ENCODE measurements at regions not wholly inside any gene's neighbourhood (a gene's known extent, or its start where the extent isn't known, plus 50 kb on each side); places are given as distances from the start of the nearest gene placed in this dataset.

GRCh38 chr12:71236133-71236660, 78.4 kb upstream of the TSPAN8 start:
- peak; percentile 90 for ATAC-seq
- in situ Hi-C loops (cut with MboI) (no loop called here), intact Hi-C loops (cut with micrococcal nuclease) (loop anchor here (5.0 kb wide), 1 partner anchor 61 kb away; no protein-coding TSS in a partner anchor)
- ChIA-PET CTCF (ENCODE audit: low intra/inter-chr PET ratio) (no interaction called here), POLR2A (interaction anchor here (0.6 to 1.0 kb wide), 5 partner anchors 9 to 558 kb away, joined by 3 to 6 read pairs (median 3); no protein-coding TSS in a partner anchor)
- peak overlapping the region in 1 of 2 experiments; percentile 27; a peak in 2 of 4 replicates for H3K9ac ChIP-seq (ENCODE audit: insufficient read depth in 1 of 2, low read depth in 2 of 2, low read length in 2 of 2)
- DNase-seq (ENCODE audit: extremely low read depth in 1 of 4, low spot score in 3 of 4): peak; percentile 77 to 91 (median 82)
- no TSS peak for BruUV-seq (replicated peaks)
- no peaks in the 10 kb centered on the region for H3K36me3 ChIP-seq (ENCODE audit: control insufficient read depth, insufficient read depth, low read length)
- peak overlapping the region; percentile 78 for H3K27ac ChIP-seq (ENCODE audit: extremely low read depth, low read depth, low read length)
- 0% methylated on average over 3 of the region's 3 CpGs for WGBS (ENCODE audit: insufficient coverage, low coverage, missing lambda C conversion rate)
- H3K4me1 ChIP-seq (replicated peaks in 1 of 2; ENCODE audit: control insufficient read depth in 2 of 2, insufficient read depth in 2 of 2, low read length in 2 of 2): peaks cover 9 to 38% of the 10 kb centered on the region in 2 experiments
- H2AFZ ChIP-seq (ENCODE audit: low read depth, low read length): peak overlapping the region; percentile 83
- H3K4me2 ChIP-seq (ENCODE audit: insufficient read depth, low read length): peak overlapping the region; percentile 49
- no peaks in the 10 kb centered on the region for H4K20me1 ChIP-seq (replicated peaks; ENCODE audit: control insufficient read depth, insufficient read depth, low read length)
- H3K4me3 ChIP-seq: no peak overlapping the region
- no peaks in the 10 kb centered on the region for H3K9me1 ChIP-seq (ENCODE audit: control insufficient read depth, insufficient read depth, low read length)
- FAIRE-seq: peak; percentile 87
- peaks cover 6% of the 10 kb centered on the region for H3K9me3 ChIP-seq (replicated peaks; ENCODE audit: control insufficient read depth, insufficient read depth, low read depth, low read length)
- H3K27me3 ChIP-seq (ENCODE audit: control insufficient read depth in 2 of 2, insufficient read depth in 2 of 2, low read length in 2 of 2): no peaks in the 10 kb centered on the region
- H3K79me2 ChIP-seq (ENCODE audit: control insufficient read depth, insufficient read depth, low read length): no peaks in the 10 kb centered on the region
- TF ChIP-seq, protein P1, sequence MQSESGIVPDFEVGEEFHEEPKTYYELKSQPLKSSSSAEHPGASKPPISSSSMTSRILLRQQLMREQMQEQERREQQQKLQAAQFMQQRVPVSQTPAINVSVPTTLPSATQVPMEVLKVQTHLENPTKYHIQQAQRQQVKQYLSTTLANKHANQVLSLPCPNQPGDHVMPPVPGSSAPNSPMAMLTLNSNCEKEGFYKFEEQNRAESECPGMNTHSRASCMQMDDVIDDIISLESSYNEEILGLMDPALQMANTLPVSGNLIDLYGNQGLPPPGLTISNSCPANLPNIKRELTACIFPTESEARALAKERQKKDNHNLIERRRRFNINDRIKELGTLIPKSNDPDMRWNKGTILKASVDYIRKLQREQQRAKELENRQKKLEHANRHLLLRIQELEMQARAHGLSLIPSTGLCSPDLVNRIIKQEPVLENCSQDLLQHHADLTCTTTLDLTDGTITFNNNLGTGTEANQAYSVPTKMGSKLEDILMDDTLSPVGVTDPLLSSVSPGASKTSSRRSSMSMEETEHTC (IDR thresholded peaks at IDR 0.05): peak; percentile 55
- TF ChIP-seq STAT5A (IDR thresholded peaks at IDR 0.05; ENCODE audit: borderline replicate concordance, low read length) (peak; percentile 65), JUN (IDR thresholded peaks at IDR 0.05; ENCODE audit: borderline replicate concordance, low read depth, low read length) (no peak), JUN (CRISPR knock-in tag; IDR thresholded peaks at IDR 0.05; ENCODE audit: borderline replicate concordance) (no peak), MECOM (CRISPR knock-in tag; IDR thresholded peaks at IDR 0.05) (peak; percentile 59; the same call in 1 of the 2 replicates), SAP30 (IDR thresholded peaks at IDR 0.05; ENCODE audit: borderline replicate concordance, insufficient read depth, low read depth, low read length, poor library complexity, severe bottlenecking) (no peak), ZNF717 (CRISPR knock-in tag; IDR thresholded peaks at IDR 0.05) (no peak), CCAR2 (IDR thresholded peaks at IDR 0.05; ENCODE audit: low read depth, low read length) (no peak), KLF16 (IDR thresholded peaks at IDR 0.05) (peak; percentile 70), ZNF224 (CRISPR knock-in tag; IDR thresholded peaks at IDR 0.05) (no peak), ZNF707 (CRISPR knock-in tag; conservative IDR thresholded peaks at IDR 0.05) (no peak), SMAD3 (CRISPR knock-in tag; conservative IDR thresholded peaks at IDR 0.05) (0 out of 2 replicates have a peak, but pooled peaks have one; percentile 23), ZNF133 (CRISPR knock-in tag; IDR thresholded peaks at IDR 0.05) (no peak), CAMTA2 (CRISPR knock-in tag; conservative IDR thresholded peaks at IDR 0.05) (no peak)
- TF ChIP-seq, protein P2, sequence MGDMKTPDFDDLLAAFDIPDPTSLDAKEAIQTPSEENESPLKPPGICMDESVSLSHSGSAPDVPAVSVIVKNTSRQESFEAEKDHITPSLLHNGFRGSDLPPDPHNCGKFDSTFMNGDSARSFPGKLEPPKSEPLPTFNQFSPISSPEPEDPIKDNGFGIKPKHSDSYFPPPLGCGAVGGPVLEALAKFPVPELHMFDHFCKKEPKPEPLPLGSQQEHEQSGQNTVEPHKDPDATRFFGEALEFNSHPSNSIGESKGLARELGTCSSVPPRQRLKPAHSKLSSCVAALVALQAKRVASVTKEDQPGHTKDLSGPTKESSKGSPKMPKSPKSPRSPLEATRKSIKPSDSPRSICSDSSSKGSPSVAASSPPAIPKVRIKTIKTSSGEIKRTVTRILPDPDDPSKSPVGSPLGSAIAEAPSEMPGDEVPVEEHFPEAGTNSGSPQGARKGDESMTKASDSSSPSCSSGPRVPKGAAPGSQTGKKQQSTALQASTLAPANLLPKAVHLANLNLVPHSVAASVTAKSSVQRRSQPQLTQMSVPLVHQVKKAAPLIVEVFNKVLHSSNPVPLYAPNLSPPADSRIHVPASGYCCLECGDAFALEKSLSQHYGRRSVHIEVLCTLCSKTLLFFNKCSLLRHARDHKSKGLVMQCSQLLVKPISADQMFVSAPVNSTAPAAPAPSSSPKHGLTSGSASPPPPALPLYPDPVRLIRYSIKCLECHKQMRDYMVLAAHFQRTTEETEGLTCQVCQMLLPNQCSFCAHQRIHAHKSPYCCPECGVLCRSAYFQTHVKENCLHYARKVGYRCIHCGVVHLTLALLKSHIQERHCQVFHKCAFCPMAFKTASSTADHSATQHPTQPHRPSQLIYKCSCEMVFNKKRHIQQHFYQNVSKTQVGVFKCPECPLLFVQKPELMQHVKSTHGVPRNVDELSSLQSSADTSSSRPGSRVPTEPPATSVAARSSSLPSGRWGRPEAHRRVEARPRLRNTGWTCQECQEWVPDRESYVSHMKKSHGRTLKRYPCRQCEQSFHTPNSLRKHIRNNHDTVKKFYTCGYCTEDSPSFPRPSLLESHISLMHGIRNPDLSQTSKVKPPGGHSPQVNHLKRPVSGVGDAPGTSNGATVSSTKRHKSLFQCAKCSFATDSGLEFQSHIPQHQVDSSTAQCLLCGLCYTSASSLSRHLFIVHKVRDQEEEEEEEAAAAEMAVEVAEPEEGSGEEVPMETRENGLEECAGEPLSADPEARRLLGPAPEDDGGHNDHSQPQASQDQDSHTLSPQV (IDR thresholded peaks at IDR 0.05): peak; percentile 72
- TF ChIP-seq, protein P3, sequence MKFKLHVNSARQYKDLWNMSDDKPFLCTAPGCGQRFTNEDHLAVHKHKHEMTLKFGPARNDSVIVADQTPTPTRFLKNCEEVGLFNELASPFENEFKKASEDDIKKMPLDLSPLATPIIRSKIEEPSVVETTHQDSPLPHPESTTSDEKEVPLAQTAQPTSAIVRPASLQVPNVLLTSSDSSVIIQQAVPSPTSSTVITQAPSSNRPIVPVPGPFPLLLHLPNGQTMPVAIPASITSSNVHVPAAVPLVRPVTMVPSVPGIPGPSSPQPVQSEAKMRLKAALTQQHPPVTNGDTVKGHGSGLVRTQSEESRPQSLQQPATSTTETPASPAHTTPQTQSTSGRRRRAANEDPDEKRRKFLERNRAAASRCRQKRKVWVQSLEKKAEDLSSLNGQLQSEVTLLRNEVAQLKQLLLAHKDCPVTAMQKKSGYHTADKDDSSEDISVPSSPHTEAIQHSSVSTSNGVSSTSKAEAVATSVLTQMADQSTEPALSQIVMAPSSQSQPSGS (CRISPR knock-in tag; IDR thresholded peaks at IDR 0.05): no peak
